ENCODE measurements at regions not wholly inside any gene's neighbourhood (a gene's known extent, or its start where the extent isn't known, plus 50 kb on each side); places are given as distances from the start of the nearest gene placed in this dataset.

GRCh38 chr3:106836906-106837305 is 540.3 kb upstream of the CCDC54 start:
- TF ChIP-seq, protein P1, sequence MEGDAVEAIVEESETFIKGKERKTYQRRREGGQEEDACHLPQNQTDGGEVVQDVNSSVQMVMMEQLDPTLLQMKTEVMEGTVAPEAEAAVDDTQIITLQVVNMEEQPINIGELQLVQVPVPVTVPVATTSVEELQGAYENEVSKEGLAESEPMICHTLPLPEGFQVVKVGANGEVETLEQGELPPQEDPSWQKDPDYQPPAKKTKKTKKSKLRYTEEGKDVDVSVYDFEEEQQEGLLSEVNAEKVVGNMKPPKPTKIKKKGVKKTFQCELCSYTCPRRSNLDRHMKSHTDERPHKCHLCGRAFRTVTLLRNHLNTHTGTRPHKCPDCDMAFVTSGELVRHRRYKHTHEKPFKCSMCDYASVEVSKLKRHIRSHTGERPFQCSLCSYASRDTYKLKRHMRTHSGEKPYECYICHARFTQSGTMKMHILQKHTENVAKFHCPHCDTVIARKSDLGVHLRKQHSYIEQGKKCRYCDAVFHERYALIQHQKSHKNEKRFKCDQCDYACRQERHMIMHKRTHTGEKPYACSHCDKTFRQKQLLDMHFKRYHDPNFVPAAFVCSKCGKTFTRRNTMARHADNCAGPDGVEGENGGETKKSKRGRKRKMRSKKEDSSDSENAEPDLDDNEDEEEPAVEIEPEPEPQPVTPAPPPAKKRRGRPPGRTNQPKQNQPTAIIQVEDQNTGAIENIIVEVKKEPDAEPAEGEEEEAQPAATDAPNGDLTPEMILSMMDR (IDR thresholded peaks at IDR 0.05; ENCODE audit: borderline replicate concordance, extremely low read depth, low read length, poor library complexity, severe bottlenecking) = no peak
- no peak for TF ChIP-seq EZH2 (IDR thresholded peaks at IDR 0.05; ENCODE audit: borderline replicate concordance, low read depth, low read length, severe bottlenecking)
